ENCODE measurements at regions not wholly inside any gene's neighbourhood (a gene's known extent, or its start where the extent isn't known, plus 50 kb on each side); places are given as distances from the start of the nearest gene placed in this dataset.

- no peak for TF ChIP-seq POLR2A (IDR thresholded peaks at IDR 0.05; ENCODE audit: low read length)
- no peak for TF ChIP-seq CEBPB (IDR thresholded peaks at IDR 0.05)
- no peak for TF ChIP-seq CHD2 (IDR thresholded peaks at IDR 0.05; ENCODE audit: low read length, partially characterized antibody)
- no peak for TF ChIP-seq CTCF (IDR thresholded peaks at IDR 0.05)
- no peak for TF ChIP-seq ZFP36 (IDR thresholded peaks at IDR 0.05; ENCODE audit: borderline replicate concordance, partially characterized antibody)
- no peak for TF ChIP-seq HMGXB4 (CRISPR knock-in tag; IDR thresholded peaks at IDR 0.05; ENCODE audit: borderline replicate concordance)
These were observed 713.7 kb upstream of the EPHA7 start for GRCh38 chr6:94133106-94133505.

All from A549 (cell line).